ENCODE measurements at regions not wholly inside any gene's neighbourhood (a gene's known extent, or its start where the extent isn't known, plus 50 kb on each side); places are given as distances from the start of the nearest gene placed in this dataset.

DNA sequence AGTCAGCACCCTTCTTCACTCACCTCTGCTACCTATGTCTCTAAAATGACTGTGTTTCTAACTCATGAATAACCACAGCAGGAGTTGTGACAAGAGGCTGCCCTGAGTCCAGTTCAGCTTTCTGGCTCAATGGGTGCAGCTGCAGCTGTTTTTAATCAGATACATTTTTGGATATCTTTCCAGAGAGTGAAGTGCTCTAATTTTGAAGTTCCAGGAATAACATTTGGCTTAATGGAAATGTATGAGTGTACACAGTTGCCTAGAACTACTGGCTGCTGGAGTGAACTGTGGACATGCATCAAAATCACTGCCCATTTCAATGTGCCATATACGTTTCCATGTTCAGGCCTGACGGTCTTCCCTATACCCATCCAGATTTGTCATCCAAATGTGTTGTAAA, 769.5 kb upstream of the ANO3 start:
- H3K4me1 Mint-ChIP-seq, result no peaks in the 10 kb centered on the region
- H3K9me3 Mint-ChIP-seq, result no peaks in the 10 kb centered on the region
- H3K36me3 ChIP-seq (ENCODE audit: insufficient read depth), result no peaks in the 10 kb centered on the region
- H3K27ac ChIP-seq (ENCODE audit: low read depth), result no peak overlapping the region
- ATAC-seq (no peak), DNase-seq (ENCODE audit: low spot score) (no peak)
- no peaks in the 10 kb centered on the region for H3F3A ChIP-seq (replicated peaks; ENCODE audit: low read depth)
- no peak overlapping the region for H3K4me3 ChIP-seq
- H3K27me3 ChIP-seq (ENCODE audit: insufficient read depth), result no peaks in the 10 kb centered on the region
- no peaks in the 10 kb centered on the region for H4K20me1 ChIP-seq (replicated peaks; ENCODE audit: insufficient read depth)
- H3K4me3 Mint-ChIP-seq, result no peak overlapping the region
- H3K36me3 Mint-ChIP-seq (ENCODE audit: low read depth), result no peaks in the 10 kb centered on the region
- H3K27me3 Mint-ChIP-seq (ENCODE audit: insufficient read depth, low read depth, poor library complexity), result no peaks in the 10 kb centered on the region
- H3K4me1 ChIP-seq (ENCODE audit: insufficient read depth), result no peaks in the 10 kb centered on the region
- no peaks in the 10 kb centered on the region for H3K79me2 ChIP-seq (replicated peaks; ENCODE audit: insufficient read depth)
- H3K9me2 ChIP-seq (ENCODE audit: insufficient read depth), result peaks cover 6% of the 10 kb centered on the region; the same call in 1 of the 2 replicates
- no peak for TF ChIP-seq REST (IDR thresholded peaks at IDR 0.05; ENCODE audit: unreplicated experiment)
- no peak for TF ChIP-seq EZH2phosphoT487 (IDR thresholded peaks at IDR 0.05; ENCODE audit: unreplicated experiment)
- TF ChIP-seq CREB1 (CRISPR knock-in tag; IDR thresholded peaks at IDR 0.05; ENCODE audit: low read depth), result no peak
- no peak for TF ChIP-seq ZNF114 (CRISPR knock-in tag; IDR thresholded peaks at IDR 0.05)
- TF ChIP-seq, protein P1, sequence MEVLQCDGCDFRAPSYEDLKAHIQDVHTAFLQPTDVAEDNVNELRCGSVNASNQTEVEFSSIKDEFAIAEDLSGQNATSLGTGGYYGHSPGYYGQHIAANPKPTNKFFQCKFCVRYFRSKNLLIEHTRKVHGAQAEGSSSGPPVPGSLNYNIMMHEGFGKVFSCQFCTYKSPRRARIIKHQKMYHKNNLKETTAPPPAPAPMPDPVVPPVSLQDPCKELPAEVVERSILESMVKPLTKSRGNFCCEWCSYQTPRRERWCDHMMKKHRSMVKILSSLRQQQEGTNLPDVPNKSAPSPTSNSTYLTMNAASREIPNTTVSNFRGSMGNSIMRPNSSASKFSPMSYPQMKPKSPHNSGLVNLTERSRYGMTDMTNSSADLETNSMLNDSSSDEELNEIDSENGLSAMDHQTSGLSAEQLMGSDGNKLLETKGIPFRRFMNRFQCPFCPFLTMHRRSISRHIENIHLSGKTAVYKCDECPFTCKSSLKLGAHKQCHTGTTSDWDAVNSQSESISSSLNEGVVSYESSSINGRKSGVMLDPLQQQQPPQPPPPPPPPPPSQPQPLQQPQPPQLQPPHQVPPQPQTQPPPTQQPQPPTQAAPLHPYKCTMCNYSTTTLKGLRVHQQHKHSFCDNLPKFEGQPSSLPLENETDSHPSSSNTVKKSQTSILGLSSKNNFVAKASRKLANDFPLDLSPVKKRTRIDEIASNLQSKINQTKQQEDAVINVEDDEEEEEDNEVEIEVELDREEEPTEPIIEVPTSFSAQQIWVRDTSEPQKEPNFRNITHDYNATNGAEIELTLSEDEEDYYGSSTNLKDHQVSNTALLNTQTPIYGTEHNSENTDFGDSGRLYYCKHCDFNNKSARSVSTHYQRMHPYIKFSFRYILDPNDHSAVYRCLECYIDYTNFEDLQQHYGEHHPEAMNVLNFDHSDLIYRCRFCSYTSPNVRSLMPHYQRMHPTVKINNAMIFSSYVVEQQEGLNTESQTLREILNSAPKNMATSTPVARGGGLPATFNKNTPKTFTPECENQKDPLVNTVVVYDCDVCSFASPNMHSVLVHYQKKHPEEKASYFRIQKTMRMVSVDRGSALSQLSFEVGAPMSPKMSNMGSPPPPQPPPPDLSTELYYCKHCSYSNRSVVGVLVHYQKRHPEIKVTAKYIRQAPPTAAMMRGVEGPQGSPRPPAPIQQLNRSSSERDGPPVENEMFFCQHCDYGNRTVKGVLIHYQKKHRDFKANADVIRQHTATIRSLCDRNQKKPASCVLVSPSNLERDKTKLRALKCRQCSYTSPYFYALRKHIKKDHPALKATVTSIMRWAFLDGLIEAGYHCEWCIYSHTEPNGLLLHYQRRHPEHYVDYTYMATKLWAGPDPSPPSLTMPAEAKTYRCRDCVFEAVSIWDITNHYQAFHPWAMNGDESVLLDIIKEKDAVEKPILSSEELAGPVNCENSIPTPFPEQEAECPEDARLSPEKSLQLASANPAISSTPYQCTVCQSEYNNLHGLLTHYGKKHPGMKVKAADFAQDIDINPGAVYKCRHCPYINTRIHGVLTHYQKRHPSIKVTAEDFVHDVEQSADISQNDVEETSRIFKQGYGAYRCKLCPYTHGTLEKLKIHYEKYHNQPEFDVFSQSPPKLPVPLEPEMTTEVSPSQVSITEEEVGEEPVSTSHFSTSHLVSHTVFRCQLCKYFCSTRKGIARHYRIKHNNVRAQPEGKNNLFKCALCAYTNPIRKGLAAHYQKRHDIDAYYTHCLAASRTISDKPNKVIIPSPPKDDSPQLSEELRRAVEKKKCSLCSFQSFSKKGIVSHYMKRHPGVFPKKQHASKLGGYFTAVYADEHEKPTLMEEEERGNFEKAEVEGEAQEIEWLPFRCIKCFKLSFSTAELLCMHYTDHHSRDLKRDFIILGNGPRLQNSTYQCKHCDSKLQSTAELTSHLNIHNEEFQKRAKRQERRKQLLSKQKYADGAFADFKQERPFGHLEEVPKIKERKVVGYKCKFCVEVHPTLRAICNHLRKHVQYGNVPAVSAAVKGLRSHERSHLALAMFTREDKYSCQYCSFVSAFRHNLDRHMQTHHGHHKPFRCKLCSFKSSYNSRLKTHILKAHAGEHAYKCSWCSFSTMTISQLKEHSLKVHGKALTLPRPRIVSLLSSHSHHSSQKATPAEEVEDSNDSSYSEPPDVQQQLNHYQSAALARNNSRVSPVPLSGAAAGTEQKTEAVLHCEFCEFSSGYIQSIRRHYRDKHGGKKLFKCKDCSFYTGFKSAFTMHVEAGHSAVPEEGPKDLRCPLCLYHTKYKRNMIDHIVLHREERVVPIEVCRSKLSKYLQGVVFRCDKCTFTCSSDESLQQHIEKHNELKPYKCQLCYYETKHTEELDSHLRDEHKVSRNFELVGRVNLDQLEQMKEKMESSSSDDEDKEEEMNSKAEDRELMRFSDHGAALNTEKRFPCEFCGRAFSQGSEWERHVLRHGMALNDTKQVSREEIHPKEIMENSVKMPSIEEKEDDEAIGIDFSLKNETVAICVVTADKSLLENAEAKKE (CRISPR knock-in tag; IDR thresholded peaks at IDR 0.05), result no peak
- TF ChIP-seq NANOG (IDR thresholded peaks at IDR 0.05; ENCODE audit: borderline replicate concordance), result no peak
- TF ChIP-seq POLR2AphosphoS5 (IDR thresholded peaks at IDR 0.05; ENCODE audit: low read depth), result no peak
- no peak overlapping the region for H3K27ac Mint-ChIP-seq
- H2AFZ ChIP-seq, result no peak overlapping the region; the same call in 1 of the 2 replicates
- no peak overlapping the region for H3K4me2 ChIP-seq

Data from GM23338 (cell line).